Upper lobe of left lung (tissue), 6 donors: ENCODE measurements at regions not wholly inside any gene's neighbourhood (a gene's known extent, or its start where the extent isn't known, plus 50 kb on each side); places are given as distances from the start of the nearest gene placed in this dataset.

Experiments used
- ATAC-seq, 2 donors: fragments of 200-7000 bp; cut with Tn5 transposase; one replicate each; pipeline ENCODE4 v1.9.1; 2022; ENCODE audit warnings: mild to moderate bottlenecking in 2 of 2, moderate library complexity in 2 of 2; ENCODE audit not compliant: low FRiP score in 2 of 2
- DNase-seq, 2 donors: peaks; one replicate each; pipeline ENCODE4 v3.0.0-alpha.2; 2019 to 2020
- H3K27ac ChIP-seq, 4 donors: fragments of 200-600 bp; sonication (generic); one replicate each; pipeline ENCODE4 v1.5.1; 2016 to 2019
- H3K27me3 ChIP-seq, 4 donors: fragments of 200-600 bp; sonication (generic); one replicate each; pipeline ENCODE4 v1.5.1; 2017 to 2019
- H3K36me3 ChIP-seq, 4 donors: fragments of 200-600 bp; sonication (generic); one replicate each; pipeline ENCODE4 v1.5.1; 2016 to 2019
- H3K4me1 ChIP-seq, 4 donors: fragments of 200-600 bp; sonication (generic); one replicate each; pipeline ENCODE4 v1.5.1; 2018 to 2019
- H3K4me3 ChIP-seq, 4 donors: fragments of 200-600 bp; sonication (generic); one replicate each; pipeline ENCODE4 v1.5.1; 2017 to 2019; ENCODE audit warnings: mild to moderate bottlenecking in 2 of 4, moderate library complexity in 1 of 4
- H3K9me3 ChIP-seq, 4 donors: fragments of 200-600 bp; sonication (generic); one replicate each; pipeline ENCODE4 v1.5.1; 2018 to 2019
- CTCF ChIP-seq, 6 experiments: fragments of 450-650 bp in 4 of 6; fragments of 200-600 bp in 2 of 6; sonication (generic) in 2 of 6; IDR thresholded peaks; one replicate each; pipeline ENCODE4 v1.5.1; 2016 to 2019; ENCODE audit warnings: antibody characterized with exemption in 6 of 6
- EP300 ChIP-seq, 4 donors: sonication (generic); formaldehyde crosslinking; IDR thresholded peaks; one replicate each; pipeline ENCODE4 v1.5.1; 2017; ENCODE audit warnings: antibody characterized with exemption in 4 of 4, control low read depth in 2 of 4
- POLR2A ChIP-seq, 4 donors: fragments of 450-650 bp; IDR thresholded peaks; one replicate each; pipeline ENCODE4 v1.5.1; 2016 to 2017; ENCODE audit warnings: antibody characterized with exemption in 4 of 4, mild to moderate bottlenecking in 2 of 4
- POLR2AphosphoS5 ChIP-seq, 2 donors: sonication (generic); formaldehyde crosslinking; IDR thresholded peaks; one replicate each; pipeline ENCODE4 v1.5.1; 2017; ENCODE audit warnings: antibody characterized with exemption in 2 of 2
- WGBS, 2 donors: methylation state at CpG; one replicate each; pipeline ENCODE4 v1.1.5; 2017 to 2018; 5-methylcytosine and 5-hydroxymethylcytosine counted together
- donor health status: DM: no; HTN: no; CAD: no; lungs with moderate emphysema.
- donor health status: DM: no; HTN: yes; CAD: no; lungs with severe emphysema.

GRCh38 chr13:103903790-103904189 is 837.6 kb upstream of the SLC10A2 start:
- H3K27me3 ChIP-seq = no peaks in the 10 kb centered on the region
- 89 to 90% methylated on average over 4 of the region's 4 CpGs for WGBS, 2 donors
- ATAC-seq = no peak
- H3K4me1 ChIP-seq = no peaks in the 10 kb centered on the region
- H3K27ac ChIP-seq = no peak overlapping the region
- H3K4me3 ChIP-seq = no peak overlapping the region
- no peak for DNase-seq
- H3K9me3 ChIP-seq = no peaks in the 10 kb centered on the region
- no peaks in the 10 kb centered on the region for H3K36me3 ChIP-seq
- TF ChIP-seq POLR2A (IDR thresholded peaks at IDR 0.05) (no peak), CTCF (IDR thresholded peaks at IDR 0.05) (no peak), EP300 (IDR thresholded peaks at IDR 0.05) (no peak), POLR2AphosphoS5 (IDR thresholded peaks at IDR 0.05) (no peak)

GRCh38 chr13:103898481-103898880 is 832.3 kb upstream of the SLC10A2 start:
- H3K9me3 ChIP-seq = no peaks in the 10 kb centered on the region
- 73 to 100% methylated on average over 1 to 2 of the region's 2 CpGs for WGBS, 2 donors

GRCh38 chr13:103895835-103896531 is 829.8 kb upstream of the SLC10A2 start:
- Histone ChIP-seq H3K27ac (no peak overlapping the region), H3K27me3 (no peaks in the 10 kb centered on the region), H3K9me3 (no peaks in the 10 kb centered on the region), H3K4me3 (no peak overlapping the region), H3K36me3 (no peaks in the 10 kb centered on the region), H3K4me1 (no peaks in the 10 kb centered on the region)
- DNase-seq = no peak
- WGBS, 2 donors = 53 to 78% methylated on average over 1 of the region's 1 CpG
- no peak for ATAC-seq
- no peak for TF ChIP-seq CTCF (IDR thresholded peaks at IDR 0.05)
- TF ChIP-seq EP300 (IDR thresholded peaks at IDR 0.05) = no peak
- TF ChIP-seq POLR2AphosphoS5 (IDR thresholded peaks at IDR 0.05) = no peak
- no peak for TF ChIP-seq POLR2A (IDR thresholded peaks at IDR 0.05)

More at GRCh38 chr13:103898481-103898880, 832.3 kb upstream of the SLC10A2 start:
- Histone ChIP-seq H3K4me1 (no peaks in the 10 kb centered on the region), H3K36me3 (no peaks in the 10 kb centered on the region), H3K4me3 (no peak overlapping the region), H3K27ac (no peak overlapping the region), H3K27me3 (no peaks in the 10 kb centered on the region)
- TF ChIP-seq POLR2AphosphoS5 (IDR thresholded peaks at IDR 0.05) (no peak), POLR2A (IDR thresholded peaks at IDR 0.05) (no peak), CTCF (IDR thresholded peaks at IDR 0.05) (no peak), EP300 (IDR thresholded peaks at IDR 0.05) (no peak)
- DNase-seq (no peak), ATAC-seq (no peak)

GRCh38 chr13:103894626-103895025 is 828.4 kb upstream of the SLC10A2 start:
- H3K27me3 ChIP-seq = no peaks in the 10 kb centered on the region
- H3K4me1 ChIP-seq = no peaks in the 10 kb centered on the region
- no peak overlapping the region for H3K27ac ChIP-seq
- no peaks in the 10 kb centered on the region for H3K9me3 ChIP-seq
- no peaks in the 10 kb centered on the region for H3K36me3 ChIP-seq
- 93 to 96% methylated on average over 5 of the region's 5 CpGs for WGBS, 2 donors
- TF ChIP-seq POLR2A (IDR thresholded peaks at IDR 0.05) (no peak), EP300 (IDR thresholded peaks at IDR 0.05) (no peak), POLR2AphosphoS5 (IDR thresholded peaks at IDR 0.05) (no peak), CTCF (IDR thresholded peaks at IDR 0.05) (no peak)
- DNase-seq = no peak
- no peak overlapping the region for H3K4me3 ChIP-seq
- ATAC-seq = no peak
